ENCODE measurements at regions not wholly inside any gene's neighbourhood (a gene's known extent, or its start where the extent isn't known, plus 50 kb on each side); places are given as distances from the start of the nearest gene placed in this dataset.

DNA sequence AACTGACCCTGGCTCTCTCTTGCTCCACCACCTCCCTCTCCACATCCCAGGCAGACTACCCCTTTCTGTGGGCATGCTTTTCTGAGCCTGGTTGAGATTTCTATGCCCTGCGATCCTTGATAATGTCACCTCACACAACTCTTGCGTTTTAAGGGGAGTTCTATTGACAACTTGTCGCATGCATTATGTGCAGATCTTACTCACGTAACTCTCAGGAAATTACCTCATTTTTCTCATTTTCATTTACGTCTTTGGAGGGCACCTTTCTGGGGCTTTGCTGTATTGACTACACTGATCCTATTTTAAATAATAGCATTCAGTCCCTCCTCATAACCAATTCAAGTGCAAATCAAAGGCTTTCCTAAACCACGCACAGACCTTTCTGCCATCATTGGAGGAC lies 140.4 kb upstream of the WWC1 start:
- TF ChIP-seq, protein P1, sequence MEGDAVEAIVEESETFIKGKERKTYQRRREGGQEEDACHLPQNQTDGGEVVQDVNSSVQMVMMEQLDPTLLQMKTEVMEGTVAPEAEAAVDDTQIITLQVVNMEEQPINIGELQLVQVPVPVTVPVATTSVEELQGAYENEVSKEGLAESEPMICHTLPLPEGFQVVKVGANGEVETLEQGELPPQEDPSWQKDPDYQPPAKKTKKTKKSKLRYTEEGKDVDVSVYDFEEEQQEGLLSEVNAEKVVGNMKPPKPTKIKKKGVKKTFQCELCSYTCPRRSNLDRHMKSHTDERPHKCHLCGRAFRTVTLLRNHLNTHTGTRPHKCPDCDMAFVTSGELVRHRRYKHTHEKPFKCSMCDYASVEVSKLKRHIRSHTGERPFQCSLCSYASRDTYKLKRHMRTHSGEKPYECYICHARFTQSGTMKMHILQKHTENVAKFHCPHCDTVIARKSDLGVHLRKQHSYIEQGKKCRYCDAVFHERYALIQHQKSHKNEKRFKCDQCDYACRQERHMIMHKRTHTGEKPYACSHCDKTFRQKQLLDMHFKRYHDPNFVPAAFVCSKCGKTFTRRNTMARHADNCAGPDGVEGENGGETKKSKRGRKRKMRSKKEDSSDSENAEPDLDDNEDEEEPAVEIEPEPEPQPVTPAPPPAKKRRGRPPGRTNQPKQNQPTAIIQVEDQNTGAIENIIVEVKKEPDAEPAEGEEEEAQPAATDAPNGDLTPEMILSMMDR (IDR thresholded peaks at IDR 0.05), result no peak
- Mint-ChIP-seq H3K4me1 (ENCODE audit: low read depth) (no peaks in the 10 kb centered on the region), H3K27me3 (no peaks in the 10 kb centered on the region), H3K4me3 (no peak overlapping the region), H3K9me3 (no peaks in the 10 kb centered on the region), H3K27ac (no peak overlapping the region), H3K36me3 (ENCODE audit: low read depth) (no peaks in the 10 kb centered on the region)
- ATAC-seq (no peak), DNase-seq (no peak)
- intact Hi-C loops (cut with micrococcal nuclease), result no loop called here
- CTCF ChIA-PET, result no interaction called here
- POLR2A ChIA-PET, result no interaction called here

DNA sequence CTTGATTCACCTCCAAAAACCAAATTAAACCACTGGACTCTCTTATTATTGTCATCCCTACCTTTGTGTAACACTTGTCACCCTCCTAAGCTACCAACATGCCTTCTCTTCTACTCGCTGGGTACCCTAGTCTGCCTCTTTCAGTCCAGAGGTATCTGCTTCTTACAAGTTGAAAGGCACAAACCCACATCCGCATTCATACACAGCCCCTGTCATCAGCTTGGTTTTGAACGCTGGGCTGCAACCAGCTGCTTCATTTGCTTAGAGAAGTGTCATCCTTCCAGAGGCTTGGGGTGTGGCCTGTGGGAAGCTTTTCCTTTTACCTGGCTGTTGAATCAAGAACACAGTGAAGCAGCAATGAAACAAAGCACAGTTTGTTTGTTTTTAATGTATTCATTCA lies 138.8 kb upstream of the WWC1 start:
- ChIA-PET CTCF (no interaction called here), POLR2A (no interaction called here)
- DNase-seq (no peak), ATAC-seq (no peak)
- Mint-ChIP-seq H3K27me3 (peaks cover 1% of the 10 kb centered on the region), H3K9me3 (no peaks in the 10 kb centered on the region), H3K36me3 (ENCODE audit: low read depth) (no peaks in the 10 kb centered on the region), H3K4me3 (no peak overlapping the region), H3K4me1 (ENCODE audit: low read depth) (no peaks in the 10 kb centered on the region), H3K27ac (no peak overlapping the region)
- TF ChIP-seq, protein P1 (IDR thresholded peaks at IDR 0.05), result no peak
- intact Hi-C loops (cut with micrococcal nuclease), result no loop called here

DNA sequence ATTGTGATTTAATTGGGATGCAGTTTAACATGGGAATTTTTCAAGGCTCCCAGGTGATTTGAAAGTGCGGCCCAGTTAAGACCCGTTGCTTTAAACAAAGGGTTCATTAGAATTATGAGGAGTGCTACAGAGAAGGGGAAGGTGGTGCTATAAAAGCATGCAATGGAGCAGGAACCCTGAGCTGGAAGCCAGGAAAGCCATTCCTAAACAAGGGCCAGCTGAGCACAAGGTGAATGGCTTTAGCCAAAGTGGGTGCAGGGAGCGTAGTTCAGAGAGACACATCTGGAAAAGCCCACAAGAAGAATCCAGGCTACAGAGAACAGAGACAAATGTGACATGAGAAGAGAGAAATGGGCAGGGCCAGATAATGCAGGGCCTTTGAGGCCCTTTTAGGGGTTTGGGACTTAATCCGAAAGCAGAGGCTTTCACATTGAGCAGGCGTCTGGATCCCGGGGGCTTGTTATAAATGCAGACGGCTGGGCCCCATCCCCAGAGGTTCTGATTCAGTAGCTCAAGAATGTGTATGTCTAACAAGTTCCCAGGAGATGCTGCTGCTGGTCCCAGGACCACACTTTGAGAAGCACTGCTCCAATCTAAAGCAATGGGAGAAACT lies 138.1 kb upstream of the WWC1 start:
- TF ChIP-seq, protein P1 (IDR thresholded peaks at IDR 0.05), result no peak
- ATAC-seq (no peak), DNase-seq (no peak)
- Mint-ChIP-seq H3K9me3 (no peaks in the 10 kb centered on the region), H3K27me3 (peaks cover 1% of the 10 kb centered on the region), H3K4me1 (ENCODE audit: low read depth) (no peaks in the 10 kb centered on the region), H3K27ac (no peak overlapping the region), H3K36me3 (ENCODE audit: low read depth) (no peaks in the 10 kb centered on the region), H3K4me3 (no peak overlapping the region)
- ChIA-PET POLR2A (no interaction called here), CTCF (no interaction called here)
- intact Hi-C loops (cut with micrococcal nuclease), result no loop called here

DNA sequence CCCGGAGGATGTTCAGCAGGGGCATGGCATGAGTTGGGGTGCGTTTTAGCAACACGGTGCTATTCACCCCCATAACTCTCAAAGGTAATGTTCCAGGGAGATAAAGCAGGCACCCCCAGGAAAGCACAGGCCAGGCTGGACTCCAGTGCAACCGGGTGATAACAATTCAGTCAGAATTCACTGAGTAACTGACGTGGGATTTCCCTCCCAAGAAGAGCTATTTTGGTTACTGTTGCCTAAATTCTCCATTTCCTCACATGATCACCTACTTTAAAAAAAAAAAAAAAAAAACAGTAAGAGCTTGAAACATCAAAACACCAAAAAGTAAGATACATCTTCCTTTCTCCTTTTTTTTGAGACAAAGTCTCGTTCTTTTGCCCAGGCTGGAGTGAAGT lies 137.6 kb upstream of the WWC1 start:
- no peak overlapping the region for H3K27ac Mint-ChIP-seq
- ATAC-seq (no peak), DNase-seq (no peak)
- POLR2A ChIA-PET, result no interaction called here
- CTCF ChIA-PET, result no interaction called here
- H3K4me3 Mint-ChIP-seq, result no peak overlapping the region
- no peaks in the 10 kb centered on the region for H3K36me3 Mint-ChIP-seq (ENCODE audit: low read depth)
- intact Hi-C loops (cut with micrococcal nuclease), result no loop called here
- no peaks in the 10 kb centered on the region for H3K4me1 Mint-ChIP-seq (ENCODE audit: low read depth)
- peaks cover 1% of the 10 kb centered on the region for H3K27me3 Mint-ChIP-seq
- TF ChIP-seq, protein P1 (IDR thresholded peaks at IDR 0.05), result no peak
- no peaks in the 10 kb centered on the region for H3K9me3 Mint-ChIP-seq

DNA sequence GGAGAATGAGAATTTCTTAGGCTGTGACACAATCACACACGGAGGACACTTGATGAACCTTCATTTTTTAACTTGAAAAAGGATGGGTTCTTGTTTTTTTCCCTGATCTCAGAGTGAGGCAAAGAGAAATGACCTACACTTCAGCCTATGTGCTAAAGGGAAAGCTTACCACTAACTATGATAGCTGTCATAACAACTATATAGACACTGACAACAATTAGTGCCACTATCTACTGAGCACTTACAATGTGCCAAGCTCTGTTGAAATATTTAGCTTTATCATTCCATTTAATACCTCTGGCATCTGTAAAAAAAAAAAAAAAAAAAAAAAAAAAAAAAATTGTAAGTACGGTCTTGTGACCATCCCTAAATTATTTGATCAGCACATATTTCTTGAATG lies 135.9 kb upstream of the WWC1 start:
- H3K4me1 Mint-ChIP-seq (ENCODE audit: low read depth), result no peaks in the 10 kb centered on the region
- H3K36me3 Mint-ChIP-seq (ENCODE audit: low read depth), result no peaks in the 10 kb centered on the region
- intact Hi-C loops (cut with micrococcal nuclease), result no loop called here
- TF ChIP-seq, protein P1 (IDR thresholded peaks at IDR 0.05), result no peak
- ChIA-PET CTCF (no interaction called here), POLR2A (no interaction called here)
- no peaks in the 10 kb centered on the region for H3K9me3 Mint-ChIP-seq
- ATAC-seq (no peak), DNase-seq (no peak)
- H3K4me3 Mint-ChIP-seq, result no peak overlapping the region
- H3K27me3 Mint-ChIP-seq, result peaks cover 1% of the 10 kb centered on the region
- H3K27ac Mint-ChIP-seq, result no peak overlapping the region

Data from activated CD8-positive, alpha-beta T cell treated with anti-CD3 and anti-CD28 coated beads for 36 hours (primary cell).